ENCODE measurements at regions not wholly inside any gene's neighbourhood (a gene's known extent, or its start where the extent isn't known, plus 50 kb on each side); places are given as distances from the start of the nearest gene placed in this dataset.

DNA sequence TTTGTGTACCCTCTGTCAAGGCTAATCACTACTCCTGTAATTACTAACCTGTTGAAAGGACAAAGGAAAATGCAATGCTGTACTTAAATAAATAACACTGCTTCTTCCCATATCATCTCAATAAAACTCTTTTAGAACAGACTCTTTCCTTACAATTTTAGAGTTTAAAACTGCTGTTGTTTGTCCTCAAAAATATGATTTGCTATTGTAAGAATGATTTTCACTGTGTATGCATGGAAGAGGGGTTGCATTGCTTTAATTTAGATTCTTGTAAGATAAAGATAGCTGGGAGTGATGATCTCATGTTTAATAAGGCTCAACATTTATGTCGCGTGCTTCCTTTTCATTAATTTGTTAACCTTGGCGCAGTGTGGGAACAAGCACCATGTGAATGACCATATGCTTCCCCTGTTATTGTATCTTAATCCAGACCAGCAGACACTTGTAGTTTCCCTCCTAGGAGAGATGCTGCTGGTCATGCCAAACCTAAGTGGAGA is 89.8 kb upstream of the ATXN1 start:
- TF ChIP-seq, protein P1, sequence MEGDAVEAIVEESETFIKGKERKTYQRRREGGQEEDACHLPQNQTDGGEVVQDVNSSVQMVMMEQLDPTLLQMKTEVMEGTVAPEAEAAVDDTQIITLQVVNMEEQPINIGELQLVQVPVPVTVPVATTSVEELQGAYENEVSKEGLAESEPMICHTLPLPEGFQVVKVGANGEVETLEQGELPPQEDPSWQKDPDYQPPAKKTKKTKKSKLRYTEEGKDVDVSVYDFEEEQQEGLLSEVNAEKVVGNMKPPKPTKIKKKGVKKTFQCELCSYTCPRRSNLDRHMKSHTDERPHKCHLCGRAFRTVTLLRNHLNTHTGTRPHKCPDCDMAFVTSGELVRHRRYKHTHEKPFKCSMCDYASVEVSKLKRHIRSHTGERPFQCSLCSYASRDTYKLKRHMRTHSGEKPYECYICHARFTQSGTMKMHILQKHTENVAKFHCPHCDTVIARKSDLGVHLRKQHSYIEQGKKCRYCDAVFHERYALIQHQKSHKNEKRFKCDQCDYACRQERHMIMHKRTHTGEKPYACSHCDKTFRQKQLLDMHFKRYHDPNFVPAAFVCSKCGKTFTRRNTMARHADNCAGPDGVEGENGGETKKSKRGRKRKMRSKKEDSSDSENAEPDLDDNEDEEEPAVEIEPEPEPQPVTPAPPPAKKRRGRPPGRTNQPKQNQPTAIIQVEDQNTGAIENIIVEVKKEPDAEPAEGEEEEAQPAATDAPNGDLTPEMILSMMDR (IDR thresholded peaks at IDR 0.05; ENCODE audit: unreplicated experiment): no peak
- peaks cover 27% of the 10 kb centered on the region for H3K4me1 Mint-ChIP-seq (ENCODE audit: low read depth, unreplicated experiment)

DNA sequence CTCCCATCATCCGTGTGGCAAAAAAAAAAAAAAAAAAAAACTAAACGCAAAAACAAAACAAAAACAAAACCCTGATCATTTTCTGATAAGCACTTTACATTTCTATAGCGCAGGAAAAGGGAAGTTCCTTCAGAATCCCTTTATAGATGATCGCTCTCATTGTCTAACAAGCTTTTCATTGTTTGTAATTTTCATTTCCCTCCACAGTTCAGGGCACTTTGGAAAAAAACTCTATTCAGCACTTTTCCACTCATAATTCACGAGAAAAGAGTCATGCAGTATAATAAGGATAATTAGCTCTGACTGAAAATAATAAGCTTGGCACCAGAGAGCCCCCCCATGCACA is 89.4 kb upstream of the ATXN1 start:
- TF ChIP-seq, protein P1 (IDR thresholded peaks at IDR 0.05; ENCODE audit: unreplicated experiment): no peak
- no peak for DNase-seq
- Mint-ChIP-seq H3K27me3 (ENCODE audit: unreplicated experiment) (no peaks in the 10 kb centered on the region), H3K27ac (ENCODE audit: unreplicated experiment) (no peak overlapping the region), H3K4me3 (ENCODE audit: low read depth, unreplicated experiment) (no peak overlapping the region), H3K4me1 (ENCODE audit: low read depth, unreplicated experiment) (peaks cover 27% of the 10 kb centered on the region), H3K36me3 (ENCODE audit: insufficient read depth, unreplicated experiment) (no peaks in the 10 kb centered on the region), H3K9me3 (ENCODE audit: low read depth, unreplicated experiment) (no peaks in the 10 kb centered on the region)
- CTCF ChIA-PET: interaction anchor here (0.6 to 0.7 kb wide), 3 partner anchors 21 to 363 kb away, joined by 3 to 6 read pairs (median 6); no protein-coding TSS in a partner anchor
- BruUV-seq (replicated peaks): no TSS peak
- intact Hi-C loops (cut with micrococcal nuclease; ENCODE audit: unreplicated experiment): no loop called here

More for the DNA sequence above, 89.8 kb upstream of the ATXN1 start:
- CTCF ChIA-PET: interaction anchor here (0.7 kb wide), 1 partner anchor 363 kb away, joined by 3 read pairs; no protein-coding TSS in a partner anchor
- no TSS peak for BruUV-seq (replicated peaks)
- intact Hi-C loops (cut with micrococcal nuclease; ENCODE audit: unreplicated experiment): no loop called here
- H3K27me3 Mint-ChIP-seq (ENCODE audit: unreplicated experiment): no peaks in the 10 kb centered on the region
- H3K27ac Mint-ChIP-seq (ENCODE audit: unreplicated experiment): no peak overlapping the region
- H3K36me3 Mint-ChIP-seq (ENCODE audit: insufficient read depth, unreplicated experiment): no peaks in the 10 kb centered on the region
- DNase-seq: no peak
- H3K9me3 Mint-ChIP-seq (ENCODE audit: low read depth, unreplicated experiment): no peaks in the 10 kb centered on the region
- no peak overlapping the region for H3K4me3 Mint-ChIP-seq (ENCODE audit: low read depth, unreplicated experiment)

DNA sequence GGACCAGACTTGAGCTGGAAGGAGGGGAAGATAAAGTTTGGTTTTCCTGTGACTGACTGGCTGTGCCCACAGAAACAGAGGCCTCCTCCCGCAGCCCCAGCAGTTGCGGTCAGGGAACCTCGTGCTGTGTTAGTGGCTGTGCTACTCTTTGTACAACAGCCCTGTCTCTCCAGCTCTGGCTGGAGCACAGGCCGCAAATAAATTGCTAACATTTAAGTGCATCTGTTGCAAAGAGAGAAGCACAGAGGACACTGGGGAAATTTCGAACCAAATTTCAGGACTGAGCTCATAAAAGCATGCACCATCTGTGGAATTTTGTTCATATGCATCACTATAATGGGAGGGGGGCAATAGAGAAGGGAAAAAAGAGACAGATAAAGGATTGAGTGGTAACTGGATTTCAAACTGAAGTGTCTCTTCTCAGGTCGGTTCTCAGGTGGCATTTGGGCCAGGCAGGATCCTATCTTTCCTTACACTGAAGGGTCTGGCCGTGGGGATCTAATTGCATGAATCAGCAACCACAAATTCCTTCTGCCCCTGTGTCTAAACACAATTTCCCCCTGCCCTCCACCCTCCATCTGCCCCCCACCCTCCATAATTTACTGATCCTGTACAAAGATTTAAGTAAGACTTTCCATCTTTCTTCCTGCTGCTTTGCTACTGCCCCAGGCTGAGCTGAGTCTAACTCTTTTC is 88.9 kb upstream of the ATXN1 start:
- peak overlapping the region; percentile 20 for H3K27ac Mint-ChIP-seq (ENCODE audit: unreplicated experiment)
- H3K36me3 Mint-ChIP-seq (ENCODE audit: insufficient read depth, unreplicated experiment): no peaks in the 10 kb centered on the region
- no peak for DNase-seq
- TF ChIP-seq, protein P1 (IDR thresholded peaks at IDR 0.05; ENCODE audit: unreplicated experiment): no peak
- H3K27me3 Mint-ChIP-seq (ENCODE audit: unreplicated experiment): no peaks in the 10 kb centered on the region
- H3K4me1 Mint-ChIP-seq (ENCODE audit: low read depth, unreplicated experiment): peaks cover 27% of the 10 kb centered on the region
- H3K9me3 Mint-ChIP-seq (ENCODE audit: low read depth, unreplicated experiment): no peaks in the 10 kb centered on the region
- intact Hi-C loops (cut with micrococcal nuclease; ENCODE audit: unreplicated experiment): loop anchor here (10.0 kb wide), 1 partner anchor 115 kb away; no protein-coding TSS in a partner anchor
- BruUV-seq (replicated peaks): no TSS peak
- H3K4me3 Mint-ChIP-seq (ENCODE audit: low read depth, unreplicated experiment): no peak overlapping the region
- CTCF ChIA-PET: interaction anchor here (0.6 to 0.7 kb wide), 3 partner anchors 21 to 364 kb away, joined by 3 to 6 read pairs (median 6); no protein-coding TSS in a partner anchor

DNA sequence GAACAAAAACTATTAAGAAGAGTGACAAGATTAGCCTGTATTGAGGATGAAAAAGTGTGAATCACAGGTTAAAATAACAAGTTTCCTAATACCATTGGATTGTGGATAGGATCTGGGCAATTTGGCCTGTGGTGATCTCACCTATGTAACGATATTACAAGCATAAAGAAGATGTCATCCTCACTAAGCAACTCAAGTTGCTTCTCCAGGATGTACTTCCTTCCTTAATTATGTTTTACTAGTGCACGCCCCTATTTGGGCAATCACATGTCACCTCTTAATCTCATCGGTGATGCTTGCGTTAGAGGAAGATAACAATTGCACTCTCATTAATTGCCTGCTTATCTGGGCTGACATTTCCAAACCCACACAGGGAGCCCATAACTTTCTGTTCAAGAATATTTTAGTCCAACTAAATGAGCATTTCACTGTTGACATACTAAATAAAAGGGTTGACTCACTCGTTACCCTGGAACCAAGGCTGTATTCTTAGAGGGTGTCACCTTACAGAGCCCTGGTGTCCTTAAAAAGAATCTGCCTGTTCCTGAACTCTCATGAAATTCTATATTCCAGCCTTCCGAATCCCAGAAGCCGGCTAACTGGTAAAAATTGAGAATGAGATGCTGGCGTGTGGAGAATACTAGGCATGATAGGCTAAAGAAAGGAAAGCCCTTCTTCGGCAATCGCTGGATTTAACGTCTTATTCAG is 88.2 kb upstream of the ATXN1 start:
- H3K27me3 Mint-ChIP-seq (ENCODE audit: unreplicated experiment): no peaks in the 10 kb centered on the region
- H3K9me3 Mint-ChIP-seq (ENCODE audit: low read depth, unreplicated experiment): no peaks in the 10 kb centered on the region
- TF ChIP-seq, protein P1 (IDR thresholded peaks at IDR 0.05; ENCODE audit: unreplicated experiment): no peak
- BruUV-seq (replicated peaks): no TSS peak
- CTCF ChIA-PET: no interaction called here
- peak overlapping the region; percentile 20 for H3K27ac Mint-ChIP-seq (ENCODE audit: unreplicated experiment)
- intact Hi-C loops (cut with micrococcal nuclease; ENCODE audit: unreplicated experiment): loop anchor here (10.0 kb wide), 1 partner anchor 115 kb away; no protein-coding TSS in a partner anchor
- no peak for DNase-seq
- no peak overlapping the region for H3K4me3 Mint-ChIP-seq (ENCODE audit: low read depth, unreplicated experiment)
- H3K36me3 Mint-ChIP-seq (ENCODE audit: insufficient read depth, unreplicated experiment): no peaks in the 10 kb centered on the region
- peaks cover 27% of the 10 kb centered on the region for H3K4me1 Mint-ChIP-seq (ENCODE audit: low read depth, unreplicated experiment)

Data from Calu3 (cell line).